HG02943 (cell line): ENCODE measurements at regions not wholly inside any gene's neighbourhood (a gene's known extent, or its start where the extent isn't known, plus 50 kb on each side); places are given as distances from the start of the nearest gene placed in this dataset.

Source experiments
- ATAC-seq: cut with Tn5 transposase; IDR thresholded peaks from one replicate; pipeline ENCODE4 v1.9.1; 2021; ENCODE audit warnings: mild to moderate bottlenecking, low read depth, moderate library complexity; ENCODE audit not compliant: unreplicated experiment

DNA sequence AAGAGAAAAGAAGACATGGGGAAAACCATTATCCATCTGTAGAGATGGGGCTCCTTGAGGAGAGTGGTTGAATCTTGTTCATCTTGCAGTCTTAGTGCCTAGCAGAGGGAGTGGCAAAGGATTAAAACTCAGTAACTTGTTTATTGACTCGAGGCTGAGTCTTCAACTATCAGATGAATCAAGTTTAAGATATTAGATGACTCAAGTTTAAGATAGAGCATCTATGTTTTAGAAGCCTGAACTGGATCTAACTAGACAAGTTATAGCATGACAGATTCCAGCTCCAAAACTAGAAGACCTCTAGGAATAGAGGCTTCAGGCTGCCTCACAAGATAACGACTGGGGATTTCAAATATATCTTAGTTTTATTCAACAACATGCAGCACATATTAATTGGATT lies 2277.2 kb upstream of the WWC1 start:
- no peak for ATAC-seq

DNA sequence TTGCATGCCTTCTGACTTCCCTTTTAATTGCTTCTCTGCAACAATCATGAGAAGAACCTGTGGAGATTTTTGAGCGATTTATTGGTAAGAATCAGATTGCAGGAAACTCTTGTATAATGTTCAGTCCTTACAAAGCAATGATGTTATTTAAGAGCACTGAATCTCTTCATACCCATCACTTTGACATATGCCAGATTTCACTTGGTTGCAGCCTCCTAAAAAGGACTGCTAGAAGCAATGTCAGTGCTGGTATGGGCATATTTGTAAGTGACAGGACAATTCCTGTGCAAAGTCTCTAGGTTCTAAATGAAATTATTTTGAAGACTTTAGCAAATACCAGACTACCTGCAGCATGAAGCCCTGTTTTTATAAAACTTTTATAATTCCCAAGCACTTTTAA lies 2272.7 kb upstream of the WWC1 start:
- ATAC-seq: no peak

DNA sequence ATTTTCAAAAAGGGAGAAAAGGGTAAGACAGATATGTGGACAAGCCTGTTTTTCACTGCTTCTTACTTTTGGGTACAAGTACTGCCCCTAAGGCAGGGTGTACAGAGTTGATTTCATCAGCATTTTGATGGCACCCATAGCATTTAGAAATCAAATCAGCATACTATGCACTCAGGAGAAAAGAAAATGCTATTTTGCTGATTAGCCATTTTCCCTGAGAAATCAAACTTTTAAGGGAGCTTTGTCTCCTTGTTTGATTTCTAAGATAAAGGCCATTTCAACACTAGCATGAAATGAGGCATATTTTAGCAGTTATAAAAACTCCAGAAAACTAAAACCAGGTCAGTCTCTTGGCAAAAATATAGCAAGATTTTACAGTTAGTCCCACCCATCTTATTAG lies 2269.4 kb upstream of the WWC1 start:
- ATAC-seq: no peak

DNA sequence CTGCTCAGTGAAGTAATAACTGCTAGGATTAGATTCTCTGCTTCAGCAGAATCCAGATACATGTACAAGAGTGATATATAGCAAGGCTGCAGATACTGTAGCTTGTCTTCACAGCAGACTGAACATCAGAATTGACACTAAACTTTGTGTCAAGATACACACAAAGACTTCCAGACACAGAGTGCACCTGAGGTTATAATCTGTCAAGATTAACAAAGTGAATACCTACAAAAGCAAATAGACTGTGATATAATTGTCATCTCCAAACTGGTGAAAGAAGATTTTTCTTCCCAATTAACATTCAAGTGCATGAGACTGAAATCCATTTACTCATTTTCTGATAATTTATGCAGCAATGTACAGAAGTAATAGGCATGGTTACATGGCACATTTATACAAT lies 2266.5 kb upstream of the WWC1 start:
- ATAC-seq: no peak

DNA sequence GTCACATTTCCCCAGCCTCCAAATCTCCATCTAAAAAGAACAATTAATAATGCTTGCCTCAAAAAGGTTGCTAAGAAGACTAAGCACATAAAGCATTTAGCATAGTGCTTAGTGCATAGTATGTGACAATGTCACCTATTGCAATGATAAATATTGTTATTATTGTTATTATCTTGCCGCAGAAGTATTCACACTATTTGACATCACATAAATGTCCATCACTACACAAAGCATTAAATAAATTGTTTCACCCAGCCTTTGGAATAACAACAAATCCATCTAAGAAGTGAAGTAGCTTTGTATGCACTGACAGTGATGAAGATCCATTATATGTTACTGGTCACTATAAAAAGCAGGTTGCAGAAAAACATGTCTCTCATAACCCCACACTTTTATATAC lies 2263.9 kb upstream of the WWC1 start:
- ATAC-seq: no peak

DNA sequence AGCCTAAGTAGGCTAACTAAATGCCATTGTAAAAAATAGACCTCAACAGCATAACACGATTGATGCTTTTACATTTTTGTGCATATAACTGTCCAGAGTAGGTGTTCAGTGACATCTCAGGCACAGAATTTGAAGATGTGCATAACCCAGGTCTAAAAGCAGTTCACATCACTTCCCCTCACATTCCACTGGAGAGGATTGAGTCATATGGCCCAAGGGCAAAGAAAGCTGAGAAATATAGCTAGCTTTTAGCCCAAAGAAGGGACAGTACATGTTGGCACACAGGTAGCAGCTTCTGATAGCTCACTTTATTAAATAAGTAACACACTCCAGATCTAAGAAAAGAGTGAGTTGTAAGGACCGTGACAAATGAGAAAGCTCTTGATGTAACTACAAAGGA lies 2259.5 kb upstream of the WWC1 start:
- ATAC-seq: no peak

DNA sequence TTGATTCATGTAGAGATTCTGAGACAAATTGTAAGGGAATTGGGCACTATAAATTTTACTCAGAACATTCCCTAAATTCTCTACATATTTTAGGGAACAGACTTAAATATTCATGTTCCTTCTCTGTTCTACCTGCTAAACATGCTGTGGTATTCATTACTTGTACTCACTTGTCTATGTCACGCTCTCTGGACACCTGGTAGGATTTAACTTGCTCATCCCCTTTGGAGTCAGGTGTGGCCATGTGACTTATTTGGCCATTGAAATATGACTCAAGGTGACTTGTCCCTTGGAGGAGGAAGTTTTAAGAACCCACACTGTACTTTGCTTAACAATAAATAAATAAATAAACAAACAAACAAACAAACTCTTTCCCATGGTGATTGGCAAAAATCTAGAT lies 2258.8 kb upstream of the WWC1 start:
- ATAC-seq: no peak

DNA sequence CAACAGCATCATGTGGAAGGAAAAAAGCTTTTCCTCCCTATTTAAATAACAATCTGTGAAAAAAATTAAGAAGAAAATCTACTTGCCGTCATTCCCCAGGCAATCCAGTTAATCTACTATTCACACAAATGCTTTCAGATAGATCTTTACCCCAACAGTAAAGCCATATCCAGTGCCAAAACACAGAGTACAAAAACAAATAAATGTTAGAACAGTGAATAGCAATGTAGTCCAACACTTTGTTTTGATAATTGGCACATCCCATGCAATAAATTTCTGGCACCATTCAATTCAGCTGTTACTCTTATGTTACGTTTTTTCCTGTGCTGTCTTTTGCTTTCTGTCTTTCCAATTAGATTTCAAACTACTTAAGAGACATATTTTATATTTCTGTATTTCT lies 2245.5 kb upstream of the WWC1 start:
- no peak for ATAC-seq

DNA sequence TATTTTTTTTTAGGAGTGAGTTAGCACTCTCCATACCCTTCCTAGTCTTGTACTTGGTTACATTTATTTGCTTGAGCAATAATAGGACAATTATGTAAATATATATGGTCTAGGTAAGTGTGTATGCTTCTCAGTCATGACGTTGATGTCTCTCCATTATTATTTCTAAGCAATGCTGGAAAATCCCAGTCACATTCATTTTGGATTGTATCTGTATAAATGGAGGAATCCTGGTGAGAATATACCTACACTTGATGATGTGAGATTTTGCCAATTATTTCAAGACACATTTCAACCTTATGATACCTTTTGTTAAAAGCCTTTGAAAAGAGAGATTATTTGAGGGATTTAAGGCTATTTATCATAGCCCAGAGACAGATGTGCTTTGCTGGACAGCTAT lies 2244.5 kb upstream of the WWC1 start:
- ATAC-seq: no peak

DNA sequence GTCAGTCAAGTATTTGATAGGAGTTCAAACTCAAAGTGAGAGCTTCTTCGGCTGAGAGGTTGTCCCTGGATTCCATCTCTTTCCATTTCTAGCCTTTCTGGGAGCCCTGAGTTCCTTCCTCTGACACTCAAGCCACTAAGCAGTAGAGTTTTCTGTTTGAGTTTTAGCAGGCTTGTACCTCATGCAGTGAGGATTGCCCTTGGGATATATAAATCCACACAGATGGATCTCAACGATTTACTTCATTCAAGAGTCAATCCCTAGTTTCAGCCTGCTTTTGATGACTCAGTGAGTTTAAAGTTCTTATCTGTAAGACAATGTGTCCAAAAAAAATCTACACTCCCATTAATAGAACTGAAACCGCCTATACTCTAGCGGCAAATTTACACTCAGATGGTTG lies 2240.9 kb upstream of the WWC1 start:
- ATAC-seq: no peak

DNA sequence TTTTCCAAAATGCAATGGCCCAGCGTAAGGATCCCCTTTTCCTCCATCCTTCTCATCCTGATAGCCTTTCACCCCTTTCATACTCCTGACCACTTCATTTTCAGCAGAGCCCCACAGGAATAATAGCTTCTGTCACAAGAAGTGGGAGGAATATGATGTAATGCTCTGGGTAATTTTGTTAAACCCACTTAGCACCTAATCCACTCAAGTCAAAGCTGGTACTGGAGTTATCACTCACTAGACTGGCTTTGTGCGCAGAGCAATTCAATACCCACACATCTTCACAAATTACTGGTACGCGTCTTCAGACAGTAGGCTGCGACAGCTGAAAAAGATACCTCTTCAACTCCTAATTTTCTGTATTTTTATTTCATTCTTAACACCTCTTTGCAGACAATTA lies 2232.8 kb upstream of the WWC1 start:
- ATAC-seq: no peak

DNA sequence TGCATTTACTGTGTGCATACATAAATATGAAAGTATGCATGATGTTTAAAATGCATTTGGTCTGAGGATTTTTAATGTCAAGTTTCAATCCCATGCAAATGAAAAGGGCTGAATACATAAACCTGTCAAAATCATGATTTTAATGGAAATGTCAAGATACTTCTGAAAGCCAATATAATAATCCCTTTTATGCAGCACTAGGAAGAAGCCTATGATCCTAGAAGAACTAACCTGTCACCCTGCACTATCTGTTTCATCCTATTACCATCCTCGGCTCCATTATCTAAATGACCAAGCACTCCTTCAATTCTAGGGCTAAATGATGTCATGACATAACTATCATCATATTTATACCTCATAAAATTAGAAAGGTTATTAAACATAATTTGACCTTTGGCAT lies 2229.4 kb upstream of the WWC1 start:
- no peak for ATAC-seq

DNA sequence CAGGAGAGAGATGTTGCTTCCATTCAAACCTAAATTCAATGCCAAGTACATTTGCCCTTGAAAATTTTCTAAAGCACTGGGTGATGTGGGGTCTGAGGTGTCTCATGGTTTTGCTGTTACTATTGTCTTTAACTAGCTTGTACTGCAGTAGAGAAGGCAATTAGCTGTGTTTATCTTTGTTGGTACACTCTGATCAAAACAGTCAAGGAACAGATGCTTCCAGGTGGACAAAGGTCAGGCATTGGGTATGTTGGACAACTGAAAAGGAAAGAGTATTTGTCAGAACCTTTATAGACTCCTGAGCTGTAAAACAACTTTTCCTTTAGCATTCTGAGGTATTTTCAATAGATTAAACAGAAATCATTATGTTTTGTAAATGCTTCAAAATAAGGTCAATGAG lies 2228.7 kb upstream of the WWC1 start:
- ATAC-seq: no peak

DNA sequence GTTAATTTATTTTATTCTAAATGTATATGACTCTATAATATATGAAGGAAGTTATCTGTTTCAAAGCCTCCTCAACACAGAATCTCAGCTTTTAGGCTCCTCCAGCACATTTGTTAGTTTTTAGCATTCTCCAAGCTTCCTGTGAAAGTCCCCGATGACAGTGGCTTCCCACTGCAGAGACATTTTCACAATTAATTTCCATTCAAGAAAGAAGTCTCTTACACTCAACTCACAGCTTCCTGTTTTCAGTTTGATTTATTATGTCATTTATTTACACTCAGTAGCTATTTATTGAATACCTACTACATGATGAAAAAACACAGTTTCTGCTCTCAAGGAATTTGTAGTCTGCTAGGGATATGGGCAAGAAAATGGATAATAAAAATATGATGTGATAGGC lies 2228.2 kb upstream of the WWC1 start:
- ATAC-seq: no peak

DNA sequence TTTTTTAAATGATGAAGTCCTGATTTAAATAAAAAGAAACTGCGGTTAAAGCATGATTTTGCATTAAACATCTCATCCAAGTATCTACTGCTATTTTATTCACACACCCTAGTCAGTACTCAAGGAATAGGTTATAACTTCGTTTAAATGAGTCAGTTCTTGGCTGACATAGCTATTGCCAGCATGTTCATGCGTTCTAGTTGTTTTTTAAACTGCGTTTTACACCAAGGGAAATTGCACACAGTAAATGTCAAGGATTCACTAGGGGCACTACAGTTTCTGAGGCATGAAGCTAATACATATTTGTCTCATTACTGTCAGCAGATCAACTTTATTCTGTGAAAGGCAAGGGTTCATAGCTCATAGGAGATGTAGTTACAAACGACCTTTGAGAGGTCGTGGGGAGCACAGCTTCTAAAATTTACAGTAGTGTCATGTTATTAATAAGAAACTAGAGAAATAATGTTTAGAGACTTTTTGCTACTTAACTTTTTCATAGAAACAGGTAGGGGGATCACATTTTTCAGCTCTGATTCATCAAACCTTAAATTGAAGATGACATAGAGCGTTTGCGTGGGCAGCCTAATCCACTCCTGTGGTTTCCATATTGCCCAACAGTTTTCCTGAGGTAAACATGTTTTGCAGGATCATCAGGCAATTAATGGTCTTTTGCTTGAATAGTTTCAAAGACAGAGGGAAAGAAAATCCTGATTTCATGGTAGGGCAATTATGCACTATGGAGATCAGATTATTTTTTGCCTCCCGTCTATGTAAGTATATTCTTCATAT lies 2222.7 kb upstream of the WWC1 start:
- ATAC-seq: no peak

DNA sequence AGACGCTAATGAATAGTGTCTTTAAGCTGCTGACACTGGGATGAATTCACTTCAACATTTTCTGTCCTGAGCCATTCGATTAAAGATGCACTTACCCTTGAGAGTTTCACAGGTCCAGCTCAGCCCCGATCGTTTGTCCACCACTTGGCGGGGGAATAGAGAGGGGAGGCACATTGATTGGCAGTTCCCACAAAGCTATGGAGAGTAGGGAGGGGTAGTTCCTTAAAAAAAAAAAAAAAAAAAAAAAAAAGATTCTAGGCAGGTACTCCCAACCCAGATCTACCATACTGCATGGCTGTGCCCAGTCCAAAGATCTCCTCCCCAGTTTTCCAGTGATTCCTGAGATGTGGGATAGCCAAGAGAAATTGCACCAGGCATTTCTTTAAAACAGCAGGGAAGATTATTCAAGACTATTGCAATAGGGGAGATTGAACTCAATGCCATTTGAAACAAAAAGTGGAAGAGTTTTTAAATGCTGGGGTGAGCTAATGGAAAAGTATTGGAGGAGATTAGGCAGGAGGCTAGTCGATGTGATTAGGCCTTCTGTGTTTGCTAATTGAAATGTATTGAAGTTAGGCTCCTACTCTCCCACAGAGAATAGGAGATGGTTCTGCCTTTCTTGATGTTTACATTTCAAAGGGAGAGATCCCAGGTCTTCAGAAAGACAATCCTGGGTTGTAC lies 2217.4 kb upstream of the WWC1 start:
- no peak for ATAC-seq

DNA sequence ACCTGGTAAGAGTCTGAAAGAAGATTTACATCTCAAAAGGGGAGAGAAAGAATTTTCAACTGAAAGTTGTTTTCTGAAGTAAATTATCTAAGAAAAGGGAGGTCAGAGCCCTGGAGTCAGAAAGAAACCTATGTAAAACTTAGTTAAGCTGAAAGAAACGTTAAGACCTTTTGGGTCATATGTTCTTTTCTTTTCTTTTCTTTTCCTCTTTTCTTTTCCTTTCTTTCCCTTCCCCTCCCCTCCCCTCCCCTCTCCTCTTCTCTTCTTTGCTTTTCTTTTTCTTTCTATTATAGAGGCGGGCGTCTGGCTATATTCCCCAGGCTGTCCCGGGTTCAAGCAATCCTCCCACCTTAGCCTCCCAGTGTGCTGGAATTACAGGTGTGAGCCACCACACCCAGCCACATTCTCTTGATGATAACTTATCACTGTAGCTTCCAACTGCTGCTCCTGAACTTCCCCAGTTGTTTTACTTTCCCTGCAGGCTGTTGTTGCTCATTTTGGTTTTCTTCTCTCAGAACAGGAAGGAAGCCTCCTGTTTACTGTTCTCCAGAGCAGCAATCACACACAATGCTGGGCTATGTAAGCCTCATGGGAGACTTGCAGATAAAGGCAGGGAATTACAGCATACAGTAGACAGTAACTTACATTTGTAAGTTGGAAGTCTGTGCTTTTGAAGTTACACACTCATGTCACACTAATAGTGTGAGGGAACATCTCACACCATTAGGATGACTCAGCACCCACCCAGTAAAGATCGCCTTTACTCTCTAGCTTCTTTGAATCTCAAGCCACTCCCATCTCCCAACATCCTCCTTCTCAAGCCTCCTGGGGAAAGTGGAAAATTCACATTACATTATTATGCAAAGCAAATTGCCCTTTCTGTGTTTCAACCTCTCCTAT lies 2216.6 kb upstream of the WWC1 start:
- ATAC-seq: no peak

DNA sequence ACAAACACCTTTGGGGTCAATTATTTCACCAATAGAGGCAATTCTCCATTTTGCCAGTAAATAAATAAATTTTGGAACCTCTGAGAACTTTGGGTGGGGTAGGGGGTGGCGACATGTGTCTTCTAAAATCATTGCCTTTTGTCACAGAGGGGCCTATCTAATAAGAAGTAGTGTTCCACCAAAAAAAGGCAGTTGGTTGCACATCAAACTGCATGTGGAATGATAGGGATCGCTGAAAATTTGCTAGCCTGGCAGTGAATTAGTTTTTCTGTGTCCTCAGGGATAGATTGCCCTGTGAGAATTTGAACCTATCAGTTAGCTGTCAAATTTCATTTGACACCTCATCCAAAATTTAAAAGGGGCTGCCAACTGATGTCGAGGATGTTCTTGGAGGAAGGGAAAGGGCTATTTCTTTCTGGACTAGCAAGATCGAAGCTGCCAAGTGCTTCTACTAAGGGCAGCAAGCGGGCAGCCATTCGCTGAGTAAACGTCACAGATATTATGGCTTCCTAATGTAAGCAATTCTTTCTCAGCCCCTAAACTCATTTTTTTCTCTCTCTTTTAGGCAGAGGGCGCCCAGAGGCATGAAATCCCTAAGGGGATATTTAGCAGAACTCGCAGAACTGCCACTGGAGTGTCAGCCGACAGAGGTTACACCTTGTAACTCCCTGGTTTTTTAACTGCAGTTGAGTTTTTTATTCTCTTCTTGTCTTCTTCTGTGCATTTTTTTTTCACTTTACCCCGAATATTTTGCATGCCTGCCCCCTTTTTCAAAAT lies 2208.1 kb upstream of the WWC1 start:
- no peak for ATAC-seq

DNA sequence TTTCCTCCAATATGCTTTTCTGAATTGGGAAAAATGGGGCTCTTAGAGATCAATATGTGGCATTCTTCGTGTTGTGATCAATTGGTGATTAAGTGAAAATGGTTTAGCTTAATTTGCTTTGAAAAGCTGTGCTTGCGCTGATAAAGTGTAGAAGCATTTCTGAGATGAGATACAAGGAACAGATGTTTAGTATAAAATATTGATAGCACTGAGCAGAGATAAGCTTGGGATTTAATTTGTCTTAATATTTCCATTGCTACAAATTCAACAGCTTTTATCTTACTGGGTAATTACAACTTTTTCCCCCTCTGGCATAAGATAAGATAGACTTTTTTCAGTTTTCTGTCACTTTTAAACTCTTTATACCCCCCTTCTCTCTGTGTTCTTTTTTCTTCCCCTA lies 2204.9 kb upstream of the WWC1 start:
- ATAC-seq: no peak

DNA sequence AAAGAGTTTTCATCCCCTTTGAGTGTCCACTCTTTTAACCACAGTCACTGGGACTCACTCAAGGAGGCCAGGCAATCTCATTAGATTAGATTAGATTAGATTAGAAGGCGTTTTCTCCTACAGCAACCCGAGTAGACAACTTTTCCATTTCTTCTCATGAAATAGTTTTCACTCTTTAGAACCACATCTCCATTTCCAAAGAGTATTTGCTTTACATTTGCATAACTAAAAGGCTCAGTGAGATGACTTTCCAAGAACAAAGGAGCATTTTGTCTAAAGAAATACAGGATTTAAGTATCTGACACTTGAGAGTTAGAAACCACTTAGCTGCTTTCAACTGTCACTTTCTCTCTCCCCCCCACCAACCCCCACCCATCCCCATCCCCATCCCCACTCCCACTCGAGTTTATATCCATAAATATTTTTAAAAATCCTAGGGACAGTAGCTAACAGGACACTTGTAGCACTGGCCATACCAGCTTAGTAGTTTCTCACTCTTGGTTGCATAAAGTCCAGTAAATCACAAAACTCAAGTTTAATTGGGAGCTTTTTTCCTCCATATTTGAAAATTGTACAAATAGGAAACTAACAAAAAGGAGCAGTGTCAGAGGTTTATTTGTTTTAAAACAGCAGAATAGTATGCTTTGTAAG lies 2202.9 kb upstream of the WWC1 start:
- no peak for ATAC-seq
